GM23338 (cell line): ENCODE measurements at regions not wholly inside any gene's neighbourhood (a gene's known extent, or its start where the extent isn't known, plus 50 kb on each side); places are given as distances from the start of the nearest gene placed in this dataset.

Experiments
- ATAC-seq: fragments of 200-7000 bp; cut with Tn5 transposase; 3 replicates; pipeline ENCODE4 v1.9.1; 2020
- DNase-seq: peaks from one replicate; pipeline ENCODE4 v3.0.0-alpha.2; 2015; ENCODE audit warnings: low spot score
- H2AFZ ChIP-seq: fragments of 200-600 bp; sonication (generic); 2 replicates; pipeline ENCODE4 v1.8.0; 2016; ENCODE audit warnings: antibody characterized with exemption, mild to moderate bottlenecking, moderate library complexity
- H3F3A ChIP-seq: fragments of 200-600 bp; sonication (generic); replicated peaks from 2 replicates; pipeline ENCODE4 v1.8.0; 2017; ENCODE audit warnings: antibody characterized with exemption, mixed run types, low read depth
- H3K27ac ChIP-seq: fragments of 200-600 bp; sonication (generic); 2 replicates; pipeline ENCODE4 v1.6.1; 2016; ENCODE audit warnings: low read depth
- H3K27me3 ChIP-seq: fragments of 200-600 bp; sonication (generic); 2 replicates; pipeline ENCODE4 v1.8.0; 2016; ENCODE audit warnings: mild to moderate bottlenecking, mixed run types, moderate library complexity; ENCODE audit not compliant: insufficient read depth
- H3K36me3 ChIP-seq: fragments of 200-600 bp; sonication (generic); 2 replicates; pipeline ENCODE4 v1.8.0; 2016; ENCODE audit warnings: mild to moderate bottlenecking; ENCODE audit not compliant: insufficient read depth
- H3K4me1 ChIP-seq: fragments of 200-600 bp; sonication (generic); 2 replicates; pipeline ENCODE4 v1.8.0; 2016; ENCODE audit warnings: mild to moderate bottlenecking, moderate library complexity; ENCODE audit not compliant: insufficient read depth
- H3K4me2 ChIP-seq: fragments of 200-600 bp; sonication (generic); 2 replicates; pipeline ENCODE4 v1.7.1; 2017; ENCODE audit warnings: mixed run types
- H3K4me3 ChIP-seq: fragments of 200-600 bp; sonication (generic); 2 replicates; pipeline ENCODE4 v1.6.1; 2016; ENCODE audit warnings: mixed run types
- H3K79me2 ChIP-seq: fragments of 200-600 bp; sonication (generic); replicated peaks from 2 replicates; pipeline ENCODE4 v1.8.0; 2017; ENCODE audit warnings: mild to moderate bottlenecking; ENCODE audit not compliant: insufficient read depth
- H3K9me2 ChIP-seq: fragments of 200-600 bp; sonication (generic); 2 replicates; pipeline ENCODE4 v1.8.0; 2017; ENCODE audit not compliant: insufficient read depth
- H4K20me1 ChIP-seq: fragments of 200-600 bp; sonication (generic); replicated peaks from 2 replicates; pipeline ENCODE4 v1.8.0; 2017; ENCODE audit warnings: mild to moderate bottlenecking; ENCODE audit not compliant: insufficient read depth
- H3K27ac Mint-ChIP-seq: 2 replicates; pipeline ENCODE4 v1.8.0; 2020; ENCODE audit warnings: inconsistent platforms, mild to moderate bottlenecking, moderate library complexity, mixed read lengths
- H3K27me3 Mint-ChIP-seq: 3 replicates; pipeline ENCODE4 v1.8.0; 2022; ENCODE audit warnings: low read depth, mild to moderate bottlenecking, moderate library complexity, mixed read lengths, inconsistent platforms; ENCODE audit not compliant: insufficient read depth, poor library complexity
- H3K36me3 Mint-ChIP-seq: 3 replicates; pipeline ENCODE4 v1.8.0; 2021; ENCODE audit warnings: low read depth, mild to moderate bottlenecking, inconsistent platforms, moderate library complexity, mixed read lengths
- H3K4me1 Mint-ChIP-seq: 3 replicates; pipeline ENCODE4 v1.8.0; 2020; ENCODE audit warnings: mild to moderate bottlenecking, inconsistent platforms, mixed read lengths
- H3K4me3 Mint-ChIP-seq: 3 replicates; pipeline ENCODE4 v1.8.0; 2021; ENCODE audit warnings: moderate library complexity, mild to moderate bottlenecking, inconsistent platforms, mixed read lengths
- H3K9me3 Mint-ChIP-seq: 3 replicates; pipeline ENCODE4 v1.8.0; 2020; ENCODE audit warnings: moderate library complexity, mild to moderate bottlenecking, inconsistent platforms, mixed read lengths
- CREB1 ChIP-seq: fragments of 250-450 bp; sonication (Bioruptor Pico); IDR thresholded peaks from 2 replicates; pipeline ENCODE4 v1.5.0; 2020; ENCODE audit warnings: low read depth, mild to moderate bottlenecking, moderate library complexity
- ETS1 ChIP-seq: IDR thresholded peaks from 2 replicates; pipeline ENCODE4 v1.6.1; 2016; ENCODE audit warnings: antibody characterized with exemption
- EZH2 ChIP-seq: fragments of 200-600 bp; sonication (generic); IDR thresholded peaks from one replicate; pipeline ENCODE4 v1.8.0; 2017; ENCODE audit warnings: antibody characterized with exemption, mild to moderate bottlenecking, low read depth; ENCODE audit not compliant: unreplicated experiment
- EZH2phosphoT487 ChIP-seq: fragments of 200-600 bp; sonication (generic); IDR thresholded peaks from one replicate; pipeline ENCODE4 v1.8.1; 2018; ENCODE audit warnings: antibody characterized with exemption; ENCODE audit not compliant: unreplicated experiment
- JUNB ChIP-seq: IDR thresholded peaks from one replicate; pipeline ENCODE4 v1.6.1; 2016; ENCODE audit warnings: antibody characterized with exemption; ENCODE audit not compliant: unreplicated experiment
- NANOG ChIP-seq: IDR thresholded peaks from 2 replicates; pipeline ENCODE4 v1.6.1; 2016; ENCODE audit warnings: antibody characterized with exemption, borderline replicate concordance
- POLR2AphosphoS5 ChIP-seq: IDR thresholded peaks from 2 replicates; pipeline ENCODE4 v1.6.1; 2016; ENCODE audit warnings: antibody characterized with exemption, low read depth
- STAT1 ChIP-seq: IDR thresholded peaks from one replicate; pipeline ENCODE4 v1.6.1; 2016; ENCODE audit warnings: antibody characterized with exemption; ENCODE audit not compliant: unreplicated experiment
- ZNF114 ChIP-seq: fragments of 250-450 bp; sonication (Bioruptor Pico); IDR thresholded peaks from 2 replicates; pipeline ENCODE4 v1.5.0; 2020; ENCODE audit warnings: mild to moderate bottlenecking, moderate library complexity
- ZNF331 ChIP-seq: fragments of 250-450 bp; sonication (Bioruptor Pico); IDR thresholded peaks from 2 replicates; pipeline ENCODE4 v1.5.0; 2020; ENCODE audit warnings: low read depth, mild to moderate bottlenecking, moderate library complexity
- ZNF462 ChIP-seq: fragments of 250-450 bp; sonication (Bioruptor Pico); IDR thresholded peaks from 2 replicates; pipeline ENCODE4 v1.5.0; 2020; ENCODE audit warnings: mild to moderate bottlenecking, moderate library complexity

- TF ChIP-seq ZNF462 (CRISPR knock-in tag) (no peak), EZH2 (no peak), ZNF331 (CRISPR knock-in tag) (no peak), POLR2AphosphoS5 (no peak), CREB1 (CRISPR knock-in tag) (no peak), ETS1 (no peak), JUNB (no peak), NANOG (no peak), EZH2phosphoT487 (no peak), ZNF114 (CRISPR knock-in tag) (no peak), STAT1 (no peak)
Observed at GRCh38 chr4:85406185-85406584, 68.8 kb upstream of the ARHGAP24 start (continued).

- Mint-ChIP-seq H3K9me3 (no peaks in the 10 kb centered on the region), H3K4me1 (no peaks in the 10 kb centered on the region), H3K27ac (no peak overlapping the region), H3K4me3 (no peak overlapping the region), H3K27me3 (no peaks in the 10 kb centered on the region), H3K36me3 (no peaks in the 10 kb centered on the region)
- Histone ChIP-seq H3K27ac (no peak overlapping the region), H3K79me2 (no peaks in the 10 kb centered on the region), H2AFZ (no peak overlapping the region), H4K20me1 (no peaks in the 10 kb centered on the region), H3K4me3 (no peak overlapping the region), H3F3A (no peaks in the 10 kb centered on the region), H3K4me2 (no peak overlapping the region), H3K4me1 (no peaks in the 10 kb centered on the region), H3K36me3 (no peaks in the 10 kb centered on the region), H3K9me2 (no peaks in the 10 kb centered on the region), H3K27me3 (no peaks in the 10 kb centered on the region)
- TF ChIP-seq CREB1 (CRISPR knock-in tag) (no peak), STAT1 (no peak), ZNF331 (CRISPR knock-in tag) (no peak)
- DNase-seq (no peak), ATAC-seq (no peak)
Observed at GRCh38 chr4:85407546-85407945, 67.4 kb upstream of the ARHGAP24 start.
